ENCODE measurements at regions not wholly inside any gene's neighbourhood (a gene's known extent, or its start where the extent isn't known, plus 50 kb on each side); places are given as distances from the start of the nearest gene placed in this dataset.
"Not testable (repeated sequence)": the region's sequence is repeated elsewhere in the genome, so short reads cannot be mapped to it uniquely, and the experiment has no call there.

DNA sequence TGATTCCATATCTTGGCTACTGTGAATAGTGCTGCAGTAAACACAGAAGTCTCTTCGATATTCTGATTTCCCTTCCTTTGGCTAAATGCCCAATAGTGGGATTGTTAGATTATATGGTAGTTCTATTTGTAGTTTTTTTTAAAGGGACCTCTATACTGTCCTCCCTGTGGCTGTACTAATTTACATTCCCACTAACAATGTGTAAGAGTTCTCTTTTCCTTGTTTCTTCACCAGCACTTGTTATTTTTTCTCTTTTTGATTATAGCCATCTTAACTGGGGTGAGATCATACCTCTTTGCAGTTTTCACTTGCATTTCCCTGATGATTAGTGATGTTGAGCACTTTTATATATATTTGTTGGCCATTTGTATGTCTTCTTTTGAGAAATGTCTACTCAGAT, 102.0 kb downstream of the CARTPT start:
- DNase-seq (ENCODE audit: low read depth in 2 of 2), result no peak

- not testable (repeated sequence) for DNase-seq (ENCODE audit: low read depth in 2 of 2)
Observed at GRCh38 chr5:71822065-71822464, 103.0 kb downstream of the CARTPT start.

DNA sequence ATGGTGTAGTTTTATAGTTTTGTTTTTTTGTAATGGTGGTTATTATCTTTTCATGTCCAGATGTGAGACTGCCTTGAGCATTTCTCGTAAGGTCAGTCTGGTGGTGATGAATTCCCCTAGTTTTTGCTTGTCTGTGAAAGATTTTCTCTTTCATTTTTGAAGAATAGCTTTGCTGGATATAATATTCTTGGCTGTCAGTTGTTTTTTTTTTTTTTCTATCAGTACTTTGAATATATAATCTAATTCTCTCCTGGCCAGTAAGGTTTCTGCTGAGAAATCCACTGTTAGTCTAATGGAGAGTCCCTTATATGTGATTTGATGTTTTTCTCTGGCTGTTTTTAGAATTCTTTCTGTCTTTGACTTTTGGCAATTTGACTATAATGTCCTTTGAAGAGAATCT, 106.9 kb downstream of the CARTPT start:
- DNase-seq (ENCODE audit: low read depth in 2 of 2), result no peak

DNA sequence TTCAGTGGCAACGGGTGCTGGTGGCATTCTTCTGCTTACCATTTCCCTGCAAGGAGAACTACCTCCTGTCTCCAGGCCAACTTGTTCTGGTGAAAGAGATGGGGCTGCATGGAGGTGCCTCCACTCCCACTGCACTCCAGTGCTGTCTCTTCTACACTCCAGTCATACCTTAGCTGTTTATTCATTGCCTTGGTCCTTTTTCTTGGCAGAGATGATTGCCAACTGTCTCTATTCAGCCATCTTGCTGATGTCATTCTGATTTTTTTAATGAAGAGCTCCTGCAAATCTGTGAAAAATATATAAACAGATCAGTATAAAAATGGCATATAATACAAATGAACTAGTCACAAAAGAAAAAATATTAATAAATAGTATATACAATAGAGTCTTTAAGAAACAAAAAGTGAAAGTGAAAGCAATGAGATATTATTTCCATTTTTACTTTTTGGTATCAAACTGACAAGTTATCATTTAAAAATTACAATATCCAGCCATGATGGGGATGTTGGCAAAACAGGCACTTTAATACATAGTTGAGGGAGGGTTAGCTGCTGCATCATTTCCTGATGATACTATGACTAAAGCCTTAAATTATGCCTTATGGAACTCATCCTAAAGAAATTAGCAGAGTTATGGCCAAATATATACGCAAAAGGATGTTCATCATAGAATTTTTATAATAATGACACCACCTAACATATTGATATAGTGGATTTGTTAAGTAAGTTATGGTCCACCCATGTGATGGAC, 109.4 kb downstream of the CARTPT start:
- no peak for DNase-seq (ENCODE audit: low read depth in 2 of 2)

GRCh38 chr5:71829206-71829605, 110.1 kb downstream of the CARTPT start:
- no peak for DNase-seq (ENCODE audit: low read depth in 2 of 2)

- DNase-seq (ENCODE audit: low read depth in 2 of 2), result no peak
Observed at GRCh38 chr5:71830681-71831539, 111.8 kb downstream of the CARTPT start.

- no peak for DNase-seq (ENCODE audit: low read depth in 2 of 2)
Observed at GRCh38 chr5:71832812-71833715, 114.0 kb downstream of the CARTPT start.

DNA sequence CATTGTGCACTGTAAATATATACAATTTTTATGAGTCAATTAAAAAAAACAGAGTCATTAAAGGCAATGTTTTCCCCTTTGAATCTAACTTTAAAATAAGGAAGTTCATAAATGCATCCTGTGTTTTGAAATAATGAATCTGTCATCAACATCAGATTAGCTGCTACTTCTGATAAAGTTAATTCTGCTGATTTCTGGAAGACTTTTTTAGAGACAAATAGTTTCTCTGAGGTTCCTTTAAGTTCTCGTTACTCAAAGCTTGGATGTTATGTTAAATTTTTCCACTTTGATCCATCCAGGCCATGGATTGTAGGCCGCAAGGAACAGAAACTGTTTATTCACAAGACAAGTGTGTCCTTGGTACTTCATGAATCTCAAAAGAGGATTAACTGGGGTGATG, 115.5 kb downstream of the CARTPT start:
- no peak for DNase-seq (ENCODE audit: low read depth in 2 of 2)

GRCh38 chr5:71836084-71836483, 117.0 kb downstream of the CARTPT start:
- DNase-seq (ENCODE audit: low read depth in 2 of 2), result no peak

DNA sequence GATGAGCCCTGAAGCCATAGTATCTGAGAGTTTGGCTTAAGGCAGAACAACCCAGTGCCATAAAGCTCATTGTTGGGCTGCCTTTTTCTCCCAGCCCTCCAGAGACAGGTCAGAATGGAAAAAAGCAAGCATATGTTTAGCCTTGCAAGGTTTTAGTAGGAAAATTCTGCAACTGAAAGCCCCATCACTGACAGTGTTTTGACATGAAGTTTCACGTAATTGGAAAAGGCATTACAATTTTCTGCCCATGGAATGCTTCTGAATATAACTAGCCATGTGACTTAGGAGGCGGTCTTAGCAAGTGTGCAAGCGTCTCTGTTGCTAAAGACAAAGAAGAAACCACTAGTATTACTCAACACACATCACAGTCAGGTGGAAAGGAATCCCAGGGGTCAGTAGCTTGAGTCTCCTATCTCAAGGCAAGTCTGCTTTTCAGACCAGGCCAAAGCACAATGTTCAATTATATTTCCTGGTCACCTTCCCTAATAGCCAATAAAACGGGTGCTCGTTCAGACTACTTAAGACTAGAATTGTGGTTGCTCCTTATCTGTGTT, 117.6 kb downstream of the CARTPT start:
- no peak for DNase-seq (ENCODE audit: low read depth in 2 of 2)

GRCh38 chr5:71838286-71838685, 119.2 kb downstream of the CARTPT start:
- no peak for DNase-seq (ENCODE audit: low read depth in 2 of 2)

- no peak for DNase-seq (ENCODE audit: low read depth in 2 of 2)
Observed at GRCh38 chr5:71839096-71839884, 120.2 kb downstream of the CARTPT start.

- no peak for DNase-seq (ENCODE audit: low read depth in 2 of 2)
Observed at GRCh38 chr5:71841107-71841506, 122.0 kb downstream of the CARTPT start.

- no peak for DNase-seq (ENCODE audit: low read depth in 2 of 2)
Observed at GRCh38 chr5:71843111-71843510, 124.0 kb downstream of the CARTPT start.

- no peak for DNase-seq (ENCODE audit: low read depth in 2 of 2)
Observed at GRCh38 chr5:71844862-71845261, 125.8 kb downstream of the CARTPT start.

DNA sequence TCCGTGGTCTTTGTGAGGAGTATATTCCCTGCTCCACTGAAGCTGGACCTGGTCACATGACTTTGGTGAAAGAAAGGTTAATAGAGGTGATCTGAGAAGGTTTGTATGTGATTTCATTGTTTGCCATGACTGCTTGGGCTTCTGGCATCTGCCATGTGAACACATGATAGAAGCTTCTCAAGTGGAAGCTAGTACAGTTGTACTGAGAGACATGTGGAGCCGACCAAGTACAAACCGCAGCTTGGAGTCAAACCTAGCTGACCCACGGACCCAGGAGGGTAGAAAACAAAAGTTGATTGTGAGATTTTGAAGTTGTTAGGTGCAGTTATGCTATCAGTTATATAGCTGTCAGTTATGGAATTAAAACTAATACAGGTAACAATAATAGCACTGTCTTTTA, 140.4 kb downstream of the CARTPT start:
- DNase-seq (ENCODE audit: low read depth in 2 of 2), result no peak

DNA sequence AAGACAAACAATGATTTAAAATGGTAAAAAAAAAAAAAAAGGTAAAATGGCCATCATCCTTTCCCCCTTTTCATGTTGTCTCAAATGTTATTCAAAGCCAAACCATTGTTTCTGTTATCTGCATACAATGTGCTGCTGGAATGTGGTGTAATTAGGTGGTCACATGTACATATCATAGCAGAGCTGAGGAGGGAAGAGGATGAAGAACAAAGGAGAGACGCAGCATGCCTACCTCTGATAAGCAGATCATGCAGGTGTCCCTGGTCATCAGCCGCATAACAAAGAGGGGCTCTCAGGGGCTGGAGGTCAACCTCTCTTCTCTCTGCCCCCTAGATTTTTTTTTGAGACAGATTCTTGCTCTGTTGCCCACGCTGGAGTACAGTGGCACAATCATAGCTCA, 141.0 kb downstream of the CARTPT start:
- no peak for DNase-seq (ENCODE audit: low read depth in 2 of 2)

- no peak for DNase-seq (ENCODE audit: low read depth in 2 of 2)
Observed at GRCh38 chr5:71861682-71862081, 142.6 kb downstream of the CARTPT start.

GRCh38 chr5:71862087-71862486, 143.0 kb downstream of the CARTPT start:
- no peak for DNase-seq (ENCODE audit: low read depth in 2 of 2)

DNA sequence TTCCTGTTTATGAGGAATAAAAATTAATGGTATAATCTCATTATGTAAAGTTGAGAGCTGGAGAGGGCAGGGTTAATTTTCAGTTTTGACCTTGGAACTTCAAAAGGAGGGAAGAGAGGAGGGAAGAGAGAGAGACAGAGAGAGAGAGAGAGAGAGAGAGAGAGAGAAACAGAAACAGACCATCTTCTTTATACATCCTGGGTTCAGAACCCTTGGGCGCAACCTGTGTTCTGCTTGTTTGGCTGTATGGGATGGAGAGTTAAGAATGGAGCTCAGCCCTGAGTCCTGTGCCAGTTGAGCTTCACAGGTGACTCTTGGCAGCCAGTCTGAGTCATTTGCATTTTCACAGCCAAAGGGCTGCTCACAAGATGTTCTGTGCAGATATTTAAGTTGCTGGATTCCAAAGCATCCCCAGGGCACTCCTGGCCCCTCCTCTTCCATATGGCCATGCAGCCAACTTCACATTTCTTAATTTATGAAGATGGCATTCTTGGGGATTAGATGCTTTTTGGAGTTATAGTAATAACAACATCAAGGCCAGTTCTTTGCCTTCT, 143.5 kb downstream of the CARTPT start:
- DNase-seq (ENCODE audit: low read depth in 2 of 2), result no peak
